Breast epithelium (tissue), 3 donors: ENCODE measurements at regions not wholly inside any gene's neighbourhood (a gene's known extent, or its start where the extent isn't known, plus 50 kb on each side); places are given as distances from the start of the nearest gene placed in this dataset.

ENCODE experiments used
- POLR2AphosphoS5 ChIP-seq, 3 donors: sonication (generic); formaldehyde crosslinking; IDR thresholded peaks; one replicate each; pipeline ENCODE4 v1.6.1; 2017; ENCODE audit warnings: antibody characterized with exemption in 3 of 3
- TF ChIP-seq, protein P1 (sequence below), 3 donors: fragments of 450-650 bp; IDR thresholded peaks; one replicate each; pipeline ENCODE4 v1.5.1; 2016 to 2017; ENCODE audit warnings: antibody characterized with exemption in 3 of 3, mild to moderate bottlenecking in 3 of 3, moderate library complexity in 3 of 3

GRCh38 chr6:8969747-8970146, 534.4 kb upstream of the SLC35B3 start:
- TF ChIP-seq POLR2AphosphoS5 (IDR thresholded peaks at IDR 0.05): no peak
- TF ChIP-seq, protein P1, sequence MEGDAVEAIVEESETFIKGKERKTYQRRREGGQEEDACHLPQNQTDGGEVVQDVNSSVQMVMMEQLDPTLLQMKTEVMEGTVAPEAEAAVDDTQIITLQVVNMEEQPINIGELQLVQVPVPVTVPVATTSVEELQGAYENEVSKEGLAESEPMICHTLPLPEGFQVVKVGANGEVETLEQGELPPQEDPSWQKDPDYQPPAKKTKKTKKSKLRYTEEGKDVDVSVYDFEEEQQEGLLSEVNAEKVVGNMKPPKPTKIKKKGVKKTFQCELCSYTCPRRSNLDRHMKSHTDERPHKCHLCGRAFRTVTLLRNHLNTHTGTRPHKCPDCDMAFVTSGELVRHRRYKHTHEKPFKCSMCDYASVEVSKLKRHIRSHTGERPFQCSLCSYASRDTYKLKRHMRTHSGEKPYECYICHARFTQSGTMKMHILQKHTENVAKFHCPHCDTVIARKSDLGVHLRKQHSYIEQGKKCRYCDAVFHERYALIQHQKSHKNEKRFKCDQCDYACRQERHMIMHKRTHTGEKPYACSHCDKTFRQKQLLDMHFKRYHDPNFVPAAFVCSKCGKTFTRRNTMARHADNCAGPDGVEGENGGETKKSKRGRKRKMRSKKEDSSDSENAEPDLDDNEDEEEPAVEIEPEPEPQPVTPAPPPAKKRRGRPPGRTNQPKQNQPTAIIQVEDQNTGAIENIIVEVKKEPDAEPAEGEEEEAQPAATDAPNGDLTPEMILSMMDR (IDR thresholded peaks at IDR 0.05): no peak
